Embryonic facial prominence (tissue), 1 donor: ENCODE measurements at regions not wholly inside any gene's neighbourhood (a gene's known extent, or its start where the extent isn't known, plus 50 kb on each side); places are given as distances from the start of the nearest gene placed in this dataset.
A peak's percentile ranks its signal among the peaks of the same experiment; 100 is the strongest.
"Not testable (repeated sequence)": the region's sequence is repeated elsewhere in the genome, so short reads cannot be mapped to it uniquely, and the experiment has no call there.

Source experiments
- DNase-seq: peaks from one replicate; pipeline ENCODE4 v3.0.0-alpha.2; 2016; ENCODE audit errors: extremely low spot score

DNA sequence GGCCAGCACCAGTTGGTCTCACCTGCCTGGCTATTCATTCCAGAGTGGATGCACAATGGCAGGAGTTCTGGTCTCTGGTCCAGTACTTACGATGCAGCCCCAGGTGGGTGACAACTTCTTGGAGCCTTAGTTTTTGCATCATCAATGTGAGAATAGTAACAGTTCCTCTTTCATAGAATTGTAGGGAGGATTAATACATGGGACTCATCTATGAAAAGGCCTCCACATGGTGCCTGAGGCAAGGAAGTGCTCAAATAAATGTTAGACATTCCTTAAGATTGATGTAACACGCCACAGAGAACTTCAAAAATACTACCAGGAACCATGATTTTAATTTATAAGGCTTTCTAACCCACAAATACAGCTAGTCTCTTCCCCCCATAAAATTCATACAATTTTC, 120.1 kb upstream of the CHST15 start:
- no peak for DNase-seq

DNA sequence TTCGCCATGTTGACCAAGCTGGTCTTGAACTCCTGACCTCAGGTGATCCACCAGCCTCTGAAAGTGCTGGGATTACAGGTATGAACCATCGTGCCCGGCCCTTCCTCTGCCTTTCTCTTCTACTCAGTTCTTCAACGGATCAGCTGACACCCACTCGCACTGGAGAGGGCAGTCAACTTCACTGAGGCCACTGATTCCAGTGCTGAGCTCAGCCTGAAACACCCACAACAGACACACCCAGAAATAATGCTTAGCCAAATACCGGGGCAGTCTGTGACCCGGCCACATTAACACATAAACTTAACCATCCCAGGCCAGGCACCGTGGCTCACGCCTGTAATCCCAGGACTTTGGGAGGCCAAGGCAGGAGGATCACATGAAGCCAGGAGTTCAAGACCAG, 119.3 kb upstream of the CHST15 start:
- no peak for DNase-seq

GRCh38 chr10:124211921-124212320, 118.5 kb upstream of the CHST15 start:
- DNase-seq = no peak

DNA sequence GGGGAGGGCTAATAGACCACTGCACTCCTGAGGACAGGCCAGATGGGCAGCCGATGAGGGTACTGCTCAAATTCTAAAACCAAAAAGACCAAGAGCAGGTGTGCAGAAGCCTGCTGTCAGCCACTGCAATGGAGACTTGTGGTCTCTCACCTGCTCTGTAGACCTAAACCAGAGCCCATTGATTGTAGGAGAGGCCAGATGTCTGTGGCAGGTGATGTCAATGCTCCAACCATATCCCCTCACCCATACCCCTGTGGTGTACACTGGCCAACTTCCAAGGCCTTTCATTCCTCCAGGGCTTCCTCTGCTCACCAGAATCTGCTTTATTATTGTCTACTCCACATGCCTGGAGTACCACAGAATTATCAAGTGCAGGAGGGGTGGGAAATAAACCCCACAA, 116.9 kb upstream of the CHST15 start:
- DNase-seq = no peak

- DNase-seq = no peak
These were observed 114.0 kb upstream of the CHST15 start for GRCh38 chr10:124207391-124207790.

DNA sequence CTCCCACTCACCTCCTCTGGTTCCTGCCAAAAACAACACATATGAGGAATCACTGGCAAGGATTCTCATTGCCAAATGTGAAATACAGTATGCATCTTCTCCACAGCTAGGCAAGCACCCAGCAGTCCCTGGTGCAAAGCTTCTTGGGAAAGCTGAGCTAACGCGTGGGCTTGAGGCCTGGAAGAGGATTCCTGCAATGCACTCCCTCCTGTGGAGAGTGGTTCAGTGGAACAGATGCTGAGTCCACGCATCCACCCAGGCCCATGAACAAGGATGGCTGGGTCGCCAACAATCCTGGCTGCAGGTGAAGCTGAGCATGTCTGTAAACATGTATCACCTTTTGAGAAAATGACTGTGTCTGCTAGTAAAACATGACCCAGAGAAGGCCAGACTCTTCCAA, 113.2 kb upstream of the CHST15 start:
- DNase-seq = no peak

GRCh38 chr10:124205432-124205831, 112.0 kb upstream of the CHST15 start:
- no peak for DNase-seq

DNA sequence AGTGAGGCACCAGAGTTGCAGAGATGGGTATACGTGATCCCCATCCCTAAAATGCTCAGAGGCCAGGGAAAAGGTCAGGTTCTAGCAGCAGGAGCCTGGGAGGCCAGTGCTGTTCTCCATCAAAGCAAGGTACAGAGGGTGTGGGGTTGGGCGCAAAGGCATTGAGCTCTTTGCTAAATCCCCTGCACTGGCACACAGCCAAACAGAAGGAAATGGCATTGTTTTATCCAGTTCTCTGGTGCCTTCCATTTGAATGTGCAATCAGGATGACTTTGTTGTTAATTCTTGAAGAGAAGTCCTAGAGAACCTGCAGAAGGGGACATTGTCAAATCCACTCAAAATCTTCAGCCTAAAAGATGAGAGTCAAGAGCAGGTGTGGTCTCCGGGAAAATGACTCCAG, 111.3 kb upstream of the CHST15 start:
- no peak for DNase-seq

DNA sequence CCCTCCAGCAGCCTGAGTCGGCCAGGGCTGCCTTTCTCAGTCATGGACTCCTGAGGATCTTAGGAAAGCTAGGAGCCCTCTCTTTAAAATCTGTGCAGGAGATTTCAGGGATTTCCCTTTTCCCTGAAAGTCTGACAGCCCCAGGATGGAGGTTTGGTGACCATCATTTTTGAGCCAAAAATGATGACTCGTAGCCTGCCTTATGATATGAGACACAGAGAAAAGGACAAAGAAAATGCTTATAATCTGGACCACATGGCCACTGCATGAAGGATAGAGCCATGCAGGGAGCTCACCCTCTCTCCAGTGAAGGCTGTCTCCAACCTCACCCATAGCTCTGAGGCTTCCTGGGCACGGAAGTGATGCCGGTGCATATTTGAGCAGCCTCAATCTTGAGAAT, 106.6 kb upstream of the CHST15 start:
- DNase-seq = no peak

GRCh38 chr10:124198871-124199270, 105.5 kb upstream of the CHST15 start:
- no peak for DNase-seq

GRCh38 chr10:124198125-124198501, 104.7 kb upstream of the CHST15 start:
- DNase-seq = no peak

GRCh38 chr10:124197371-124198124, 104.2 kb upstream of the CHST15 start:
- DNase-seq = peak; percentile 51

DNA sequence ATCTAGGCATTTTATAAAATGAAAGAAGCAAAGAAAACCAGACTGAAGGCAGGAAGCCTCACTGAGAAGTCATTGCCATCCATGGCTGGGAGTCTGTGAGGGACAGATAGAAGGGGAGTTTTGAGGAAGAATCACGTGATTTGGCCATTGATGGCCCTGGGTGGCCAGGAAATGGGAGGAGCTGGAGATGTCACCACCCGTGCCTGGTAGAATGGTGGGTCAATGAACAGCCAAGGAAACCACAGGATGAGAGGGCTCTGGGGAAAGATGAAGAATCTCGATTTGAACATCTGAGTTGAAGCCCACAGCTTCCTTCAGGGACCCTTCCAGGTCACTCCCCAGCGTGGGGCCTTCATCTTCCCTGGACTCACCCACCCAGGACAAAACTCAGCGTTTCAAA, 103.3 kb upstream of the CHST15 start:
- DNase-seq = no peak

- DNase-seq = no peak
These were observed 100.9 kb upstream of the CHST15 start for GRCh38 chr10:124194199-124194824.

- DNase-seq = no peak
These were observed 99.9 kb upstream of the CHST15 start for GRCh38 chr10:124193309-124193696.

DNA sequence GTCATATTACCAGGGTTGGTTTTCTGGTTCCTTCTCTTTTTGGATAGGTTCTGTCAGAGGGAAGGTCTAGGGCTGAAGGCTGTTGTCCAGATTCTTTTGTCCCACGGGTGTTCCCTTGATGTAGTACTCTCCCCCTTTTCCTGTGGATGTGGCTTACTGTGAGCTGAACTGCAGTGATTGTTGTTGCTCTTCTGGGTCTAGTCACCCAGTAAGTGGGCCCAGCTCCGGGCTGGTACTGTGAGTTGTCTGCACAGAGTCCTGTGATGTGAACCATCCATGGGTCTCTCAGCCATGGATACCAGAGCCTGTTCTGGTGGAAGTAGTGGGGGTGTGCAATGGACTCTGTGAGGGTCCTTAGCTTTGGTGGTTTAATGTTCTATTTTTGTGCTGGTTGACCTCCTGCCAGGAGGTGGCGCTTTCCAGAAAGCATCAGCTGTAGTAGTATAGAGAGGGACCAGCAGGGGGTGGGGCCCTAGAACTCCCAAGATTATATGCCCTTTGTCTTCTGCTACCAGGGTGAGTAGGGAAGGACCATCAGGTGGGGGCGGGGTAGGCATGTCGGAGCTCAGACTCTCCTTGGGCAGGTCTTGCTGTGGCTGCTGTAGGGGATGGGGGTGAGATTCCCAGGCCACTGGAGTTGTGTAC, 99.4 kb upstream of the CHST15 start:
- DNase-seq = not testable (repeated sequence)

GRCh38 chr10:124190476-124190875, 97.1 kb upstream of the CHST15 start:
- DNase-seq = not testable (repeated sequence)

GRCh38 chr10:124186956-124187355, 93.6 kb upstream of the CHST15 start:
- no peak for DNase-seq

GRCh38 chr10:124185084-124185483, 91.7 kb upstream of the CHST15 start:
- DNase-seq = no peak

DNA sequence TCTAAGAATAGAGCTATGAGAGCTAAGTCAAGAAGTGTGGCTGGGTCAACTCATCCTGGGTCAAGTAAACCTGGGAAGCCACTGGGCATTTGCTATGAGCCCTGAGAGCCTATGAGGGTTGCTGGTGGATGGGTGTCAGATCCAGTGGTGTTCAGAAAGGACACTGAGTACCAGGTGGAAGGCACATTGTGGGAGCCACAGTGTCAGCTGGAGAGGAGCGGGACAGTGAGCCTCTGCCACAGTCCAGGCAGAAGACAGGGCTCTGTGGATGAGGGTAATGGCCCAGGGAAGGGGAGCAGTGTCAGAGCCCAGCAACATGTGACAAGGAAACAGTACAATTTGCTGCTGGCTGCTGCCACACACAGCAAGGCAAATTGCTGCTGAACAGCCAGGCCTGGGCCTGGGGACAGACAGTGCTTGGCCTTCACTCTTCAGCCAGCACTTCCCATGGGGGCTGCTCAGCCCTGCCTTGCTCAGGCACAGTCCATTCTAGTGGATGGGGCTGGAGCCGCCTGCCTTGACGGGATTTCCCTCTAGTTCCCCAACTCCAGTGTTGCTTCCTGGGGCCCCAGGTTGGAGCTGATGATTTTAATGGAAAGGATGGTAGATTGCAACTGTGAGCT, 90.9 kb upstream of the CHST15 start:
- no peak for DNase-seq

GRCh38 chr10:124183617-124184016, 90.2 kb upstream of the CHST15 start:
- DNase-seq = no peak

DNA sequence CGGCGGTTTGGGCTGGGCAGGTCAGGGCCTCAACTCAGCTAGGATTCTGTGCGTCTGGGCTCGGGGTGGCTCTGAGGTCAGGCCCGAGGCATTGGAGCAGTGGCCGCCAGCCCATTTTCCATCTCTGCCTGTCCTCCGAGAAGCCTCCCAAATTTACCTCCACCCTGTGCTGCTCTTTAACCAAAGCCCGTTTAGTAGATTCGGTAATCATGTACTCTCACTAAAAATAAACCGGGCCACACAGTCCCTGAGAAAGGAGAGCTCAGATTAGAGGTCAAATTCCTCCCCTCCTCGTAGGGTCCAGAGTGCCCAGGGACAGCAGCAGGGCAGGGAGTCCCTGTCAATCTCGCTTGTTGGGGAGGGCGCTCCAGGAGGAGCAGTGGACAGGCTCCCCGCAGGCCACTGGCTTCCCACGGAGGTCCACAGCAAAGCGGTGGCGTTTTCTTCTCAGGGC, 88.7 kb upstream of the CHST15 start:
- DNase-seq = no peak

DNA sequence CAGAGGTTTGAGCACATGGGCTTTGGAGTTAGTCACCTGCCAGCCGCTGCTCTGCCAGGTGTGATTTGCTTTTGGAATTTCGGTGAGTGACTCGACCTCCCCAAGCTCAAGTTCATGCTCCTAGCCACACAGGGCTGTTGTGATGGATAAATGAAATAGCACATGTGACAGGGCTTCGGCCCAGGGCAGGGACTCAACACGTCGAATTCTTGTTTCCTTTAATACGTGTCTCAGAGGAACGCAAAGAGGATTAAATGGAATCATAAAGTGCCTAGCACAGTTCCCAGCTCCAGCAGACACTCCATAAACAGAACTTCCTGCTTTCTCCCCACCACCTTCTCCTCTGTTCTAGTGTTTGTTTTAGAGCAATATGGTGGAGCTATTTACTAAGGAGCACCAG, 88.3 kb upstream of the CHST15 start:
- DNase-seq = no peak
